AG08395 (cell line): ENCODE measurements at regions not wholly inside any gene's neighbourhood (a gene's known extent, or its start where the extent isn't known, plus 50 kb on each side); places are given as distances from the start of the nearest gene placed in this dataset.
"Not testable (repeated sequence)": the region's sequence is repeated elsewhere in the genome, so short reads cannot be mapped to it uniquely, and the experiment has no call there.

Experiments
- DNase-seq: peaks from one replicate; pipeline ENCODE4 v3.0.0; 2012; ENCODE audit warnings: mixed read lengths, low spot score

DNA sequence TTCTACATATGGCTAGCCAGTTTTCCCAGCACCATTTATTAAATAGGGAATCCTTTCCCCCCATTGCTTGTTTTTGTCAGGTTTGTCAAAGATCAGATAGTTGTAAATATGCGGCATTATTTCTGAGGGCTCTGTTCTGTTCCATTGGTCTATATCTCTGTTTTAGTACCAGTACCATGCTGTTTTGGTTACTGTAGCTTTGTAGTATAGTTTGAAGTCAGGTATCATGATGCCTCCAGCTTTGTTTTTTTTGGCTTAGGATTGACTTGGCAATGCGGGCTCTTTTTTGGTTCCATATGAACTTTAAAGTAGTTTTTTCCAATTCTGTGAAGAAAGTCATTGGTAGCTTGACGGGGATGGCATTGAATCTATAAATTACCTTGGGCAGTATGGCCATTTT lies 60.0 kb upstream of the GPC3 start:
- DNase-seq = not testable (repeated sequence)

GRCh38 chrX:134067107-134067506 lies 81.7 kb upstream of the GPC3 start:
- not testable (repeated sequence) for DNase-seq

DNA sequence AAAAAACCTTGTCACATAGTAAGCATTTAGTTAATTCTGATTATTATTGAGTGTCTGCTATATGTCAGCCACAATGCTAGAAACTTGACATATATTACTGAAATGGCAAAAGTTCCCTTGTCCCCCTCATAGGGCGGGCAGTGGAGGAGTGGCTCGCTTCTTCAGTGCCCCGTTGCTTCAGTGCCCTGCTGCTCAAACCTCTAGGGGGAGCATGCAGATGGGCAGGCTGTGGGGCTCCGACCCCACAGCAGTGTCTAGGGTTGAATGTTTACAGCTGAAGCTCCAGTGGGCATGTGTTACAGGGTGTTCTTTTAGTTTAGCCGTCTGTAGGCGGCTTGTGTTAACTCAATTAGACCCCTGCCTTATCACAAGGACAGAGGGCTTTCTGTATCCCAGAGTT lies 86.5 kb upstream of the GPC3 start:
- DNase-seq = not testable (repeated sequence)

DNA sequence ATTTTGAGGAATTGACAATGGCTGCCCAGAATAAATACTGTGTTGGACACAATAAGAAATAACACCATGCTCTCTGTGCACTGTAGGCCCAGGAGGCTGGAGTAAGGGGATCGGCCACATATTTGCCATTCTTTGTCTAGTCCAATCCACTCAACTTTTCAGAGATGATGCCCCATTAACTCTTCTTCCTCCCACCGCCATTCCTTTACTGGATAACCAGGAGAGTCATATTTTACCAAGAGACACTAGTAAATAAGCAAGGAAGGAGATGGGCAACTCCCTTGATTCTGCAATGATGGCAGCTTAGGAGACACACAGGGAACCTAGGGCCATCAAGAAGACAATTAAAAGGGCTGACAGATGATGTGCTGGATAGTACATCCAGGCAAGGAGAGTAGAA lies 87.9 kb upstream of the GPC3 start:
- no peak for DNase-seq

GRCh38 chrX:134074151-134074550 lies 88.8 kb upstream of the GPC3 start:
- DNase-seq = no peak

- DNase-seq = no peak
Measured at GRCh38 chrX:134075894-134076718, 90.7 kb upstream of the GPC3 start.

GRCh38 chrX:134095366-134095765 lies 110.0 kb upstream of the GPC3 start:
- no peak for DNase-seq

DNA sequence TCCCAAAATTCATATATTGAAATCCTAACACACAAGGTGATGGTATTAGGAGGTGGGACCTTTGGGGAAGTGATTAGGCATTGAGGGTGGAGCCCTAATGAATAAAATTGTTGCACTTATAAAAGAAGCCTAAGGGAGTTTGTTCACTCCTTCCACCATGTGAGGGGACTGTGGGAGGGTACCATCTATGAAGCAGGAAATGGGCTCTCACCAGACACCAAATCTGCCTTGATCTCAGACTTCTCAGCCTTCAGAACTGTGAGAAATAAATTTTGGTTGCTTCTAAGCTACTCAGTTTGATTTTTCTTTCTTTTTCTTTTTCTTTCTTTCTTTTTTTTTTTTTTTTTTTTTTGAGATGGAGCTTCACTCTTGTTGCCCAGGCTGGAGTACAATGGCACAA lies 116.2 kb upstream of the GPC3 start:
- DNase-seq = no peak

GRCh38 chrX:134115270-134115669 lies 121.7 kb upstream of the CCDC160 start:
- DNase-seq = no peak

GRCh38 chrX:134137341-134137740 lies 99.6 kb upstream of the CCDC160 start:
- no peak for DNase-seq

DNA sequence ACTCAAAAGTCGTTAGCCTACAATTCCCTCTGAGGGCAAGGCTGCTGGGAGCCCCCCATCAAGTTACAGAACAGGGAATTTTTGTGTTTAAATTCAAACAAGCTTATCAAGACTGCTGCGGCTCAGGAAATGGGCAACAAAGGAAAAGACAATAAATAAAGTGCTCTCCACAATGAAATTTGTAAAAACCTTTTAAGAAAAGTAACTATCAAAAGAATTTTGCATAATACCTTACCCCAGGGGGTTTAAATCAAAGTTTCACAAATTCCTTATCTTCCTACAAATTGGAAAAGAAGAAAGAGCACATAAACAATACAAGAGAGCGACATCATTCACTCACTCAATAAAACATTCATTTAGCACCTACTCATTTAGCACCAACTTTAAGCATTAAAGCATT lies 97.9 kb upstream of the CCDC160 start:
- no peak for DNase-seq

GRCh38 chrX:134144231-134144630 lies 92.8 kb upstream of the CCDC160 start:
- DNase-seq = peak; percentile 3

DNA sequence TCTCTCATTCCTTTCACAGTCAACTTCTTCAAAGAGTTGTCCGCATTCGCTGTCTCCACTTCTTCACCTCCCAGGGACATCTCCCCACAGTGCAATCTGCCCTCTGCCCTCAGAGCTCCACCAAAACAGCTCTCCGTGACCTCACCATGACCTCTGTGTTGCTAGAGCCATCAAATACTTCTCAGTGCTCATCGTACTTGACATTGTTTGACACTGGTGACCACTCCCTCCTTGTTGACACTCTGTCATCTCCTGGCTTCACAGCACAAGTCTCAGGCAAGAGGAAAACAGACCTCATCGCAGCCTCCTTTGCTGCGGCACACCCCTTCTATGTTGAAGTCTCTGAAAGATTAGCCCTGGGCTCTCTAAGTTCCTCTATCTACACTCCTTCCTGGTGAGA lies 90.5 kb upstream of the CCDC160 start:
- no peak for DNase-seq

DNA sequence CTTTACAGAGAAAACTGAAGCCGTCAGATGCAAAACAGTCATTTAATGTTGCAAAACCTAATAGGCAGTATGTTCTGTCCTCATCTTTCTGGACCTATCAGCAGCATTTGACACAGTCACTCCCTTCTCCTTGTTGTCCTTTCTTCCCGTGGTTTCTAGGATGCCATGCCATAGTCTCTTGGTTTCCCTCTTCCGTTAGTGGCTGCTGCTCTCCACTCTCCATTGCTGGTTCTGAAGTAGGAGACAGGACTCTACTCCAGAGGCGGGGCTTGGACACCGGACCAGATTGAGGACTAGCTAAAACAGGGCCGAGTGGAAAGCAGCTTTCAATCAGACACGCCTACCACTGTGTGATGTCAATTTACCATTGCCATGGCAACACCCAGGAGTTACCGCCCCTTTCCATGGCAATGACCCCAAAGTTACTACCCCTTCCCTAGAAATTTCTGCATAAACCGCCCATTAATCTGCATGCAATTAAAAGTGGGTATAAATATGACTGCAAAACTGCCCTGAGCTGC lies 88.8 kb upstream of the CCDC160 start:
- no peak for DNase-seq

DNA sequence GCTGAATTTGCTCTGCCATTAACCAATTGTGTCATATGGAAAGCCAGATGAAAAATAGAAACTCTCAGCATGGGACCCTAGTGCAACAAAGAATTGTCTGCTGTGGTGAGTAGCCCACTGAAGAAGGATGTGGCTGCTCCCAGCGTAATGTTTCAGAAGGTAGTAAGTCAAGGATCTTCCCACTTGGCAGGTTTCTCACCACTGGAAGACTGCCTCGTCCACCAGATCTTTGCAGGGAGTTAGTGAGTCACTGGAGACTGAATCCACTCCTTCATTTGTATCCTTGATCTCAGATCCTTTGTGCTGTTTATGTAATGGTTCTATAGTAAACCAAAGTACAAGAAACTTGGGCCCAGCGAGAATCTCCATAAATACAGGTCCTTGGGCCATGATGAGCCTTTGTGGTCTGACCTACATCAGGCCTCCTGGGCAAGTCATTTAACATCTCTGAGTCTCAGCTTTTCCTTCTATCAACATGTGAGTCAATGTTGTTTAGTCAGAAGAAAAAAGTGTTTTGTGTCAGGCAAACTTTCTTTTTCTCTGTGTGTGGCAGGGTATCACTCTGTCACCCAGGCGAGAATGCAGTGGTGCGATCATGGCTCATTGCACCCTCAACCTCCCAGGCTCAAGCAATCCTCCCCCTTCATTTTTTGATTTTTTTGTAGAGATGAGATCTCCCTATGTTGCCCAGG lies 78.0 kb upstream of the CCDC160 start:
- DNase-seq = no peak

GRCh38 chrX:134161162-134161561 lies 75.8 kb upstream of the CCDC160 start:
- DNase-seq = no peak

DNA sequence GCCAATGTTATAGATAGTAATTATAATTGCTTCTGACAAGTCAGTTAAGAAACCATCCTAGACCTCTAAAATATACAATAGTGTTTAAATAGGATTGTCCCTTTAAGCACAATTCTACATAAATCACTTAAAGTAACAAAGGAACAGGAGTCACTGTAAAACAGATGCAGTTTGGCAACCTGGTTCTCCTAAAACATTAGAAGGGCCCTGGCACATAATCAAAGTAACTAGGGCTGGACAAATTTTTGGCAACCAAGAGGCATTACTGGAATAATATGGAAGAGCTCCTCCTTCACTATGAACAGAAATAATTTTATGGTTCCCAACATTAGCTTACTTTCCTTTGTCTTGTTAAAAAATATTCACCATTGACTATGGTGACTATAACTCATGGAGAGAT lies 75.0 kb upstream of the CCDC160 start:
- DNase-seq = no peak

DNA sequence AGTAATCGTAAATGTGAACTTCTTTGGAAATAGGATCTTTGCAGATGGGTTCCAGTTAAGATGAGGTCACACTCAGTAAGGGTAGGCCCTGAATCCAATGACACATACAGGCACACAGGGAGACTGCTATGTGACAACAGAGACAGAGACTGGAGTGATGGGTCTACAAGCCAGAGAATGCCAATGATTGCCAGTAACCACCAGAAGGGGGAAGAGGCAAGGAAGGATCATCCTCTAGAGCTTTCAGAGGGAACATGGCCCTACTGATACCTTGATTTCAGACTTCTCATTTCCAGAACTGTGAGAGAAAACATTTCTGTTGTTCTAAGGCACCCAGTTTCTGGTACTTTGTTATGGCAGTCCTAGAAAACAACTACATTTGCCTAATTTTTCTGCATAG lies 73.1 kb upstream of the CCDC160 start:
- DNase-seq = no peak

GRCh38 chrX:134167591-134168203 lies 69.3 kb upstream of the CCDC160 start:
- no peak for DNase-seq

DNA sequence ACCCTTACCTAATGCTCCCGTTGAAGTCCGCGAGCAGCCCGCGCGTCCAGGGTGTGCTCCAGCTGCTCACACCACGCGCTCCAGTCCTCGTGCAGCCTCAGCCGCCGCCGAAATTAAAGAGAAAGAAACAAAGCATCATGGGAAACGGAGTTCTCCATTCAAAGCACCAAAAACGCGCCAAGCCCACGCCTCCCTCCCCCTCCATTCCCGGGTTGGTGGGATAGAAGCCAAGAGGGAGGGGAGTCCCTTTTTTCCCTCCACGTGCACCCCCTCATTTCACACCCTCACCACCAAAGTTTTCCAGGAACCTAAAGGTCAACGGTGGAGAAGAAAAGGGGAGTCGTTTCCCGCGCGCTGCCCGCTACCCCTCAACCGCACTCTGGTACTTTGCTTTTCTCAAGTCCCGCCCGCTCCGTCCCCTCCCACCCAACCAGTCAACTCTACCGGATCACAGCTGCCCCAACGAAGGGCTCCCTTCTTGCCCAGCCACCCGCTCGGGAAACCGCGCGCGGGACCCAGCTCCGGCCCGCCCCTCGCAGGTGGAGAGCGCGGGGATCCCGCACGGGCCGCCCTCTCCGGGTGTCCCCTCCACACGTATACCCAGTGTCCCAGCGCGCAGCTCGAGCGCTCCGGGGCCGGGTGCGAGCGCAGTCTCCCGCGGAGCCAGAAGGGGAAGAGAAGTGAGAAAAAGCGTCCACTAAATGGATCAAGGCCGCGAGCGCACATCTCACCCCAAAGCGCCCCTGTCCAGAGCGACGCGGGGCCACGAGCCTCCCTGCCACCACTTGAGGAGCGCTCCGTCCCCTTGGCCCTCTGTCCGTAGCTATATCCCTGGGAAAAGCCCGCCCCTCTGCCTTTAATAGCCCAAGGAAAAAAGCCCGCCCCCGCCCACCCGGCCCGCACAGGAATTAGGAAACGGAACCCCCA lies 65.1 kb upstream of the CCDC160 start:
- no peak for DNase-seq

- DNase-seq = peak; percentile 14
Measured at GRCh38 chrX:134172588-134173259, 64.3 kb upstream of the CCDC160 start.
